HG03342 (cell line): ENCODE measurements at regions not wholly inside any gene's neighbourhood (a gene's known extent, or its start where the extent isn't known, plus 50 kb on each side); places are given as distances from the start of the nearest gene placed in this dataset.

ENCODE experiments used
- ATAC-seq: cut with Tn5 transposase; IDR thresholded peaks from one replicate; pipeline ENCODE4 v1.9.1; 2021; ENCODE audit warnings: mild to moderate bottlenecking, moderate library complexity; ENCODE audit not compliant: unreplicated experiment

DNA sequence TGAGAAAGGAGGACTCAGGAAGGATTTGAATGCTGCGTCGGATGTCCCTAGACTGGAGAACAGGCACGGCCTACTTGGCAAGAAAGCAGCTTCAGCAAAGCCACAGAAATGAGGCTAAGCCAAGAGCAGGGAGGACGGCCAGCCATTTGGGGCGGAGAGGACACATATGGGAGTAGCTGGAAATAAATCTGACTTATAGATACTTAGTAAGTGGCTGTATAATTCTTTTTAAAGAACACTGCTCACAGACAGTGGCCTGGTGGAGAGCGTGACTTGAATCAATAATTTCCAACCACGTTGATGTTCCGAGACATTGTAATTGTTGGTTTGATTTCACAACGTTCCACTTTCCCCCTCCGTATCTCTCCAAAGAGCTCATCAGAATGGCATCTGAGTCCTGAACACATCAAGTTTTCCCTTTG is 67.7 kb upstream of the JCAD start:
- ATAC-seq = no peak

DNA sequence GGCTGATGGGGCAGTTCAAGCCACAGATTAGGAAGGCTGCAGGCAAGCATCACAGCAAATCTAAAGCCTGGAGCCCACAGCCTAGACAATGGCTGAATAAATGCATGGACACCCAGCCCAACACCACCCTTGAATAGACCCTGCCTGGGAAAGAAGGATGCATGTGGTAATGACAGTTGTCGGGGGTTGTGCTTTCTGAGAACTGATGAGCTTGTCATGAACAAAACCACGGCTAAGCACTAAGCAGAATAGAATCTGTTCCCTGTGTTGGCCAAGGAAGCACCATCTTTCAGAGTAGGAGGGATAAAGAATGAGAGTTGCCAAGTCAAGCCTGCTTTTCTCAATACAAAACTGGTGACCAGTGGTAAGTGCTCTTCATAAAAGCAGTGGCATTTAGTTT is 66.1 kb upstream of the JCAD start:
- ATAC-seq = no peak

DNA sequence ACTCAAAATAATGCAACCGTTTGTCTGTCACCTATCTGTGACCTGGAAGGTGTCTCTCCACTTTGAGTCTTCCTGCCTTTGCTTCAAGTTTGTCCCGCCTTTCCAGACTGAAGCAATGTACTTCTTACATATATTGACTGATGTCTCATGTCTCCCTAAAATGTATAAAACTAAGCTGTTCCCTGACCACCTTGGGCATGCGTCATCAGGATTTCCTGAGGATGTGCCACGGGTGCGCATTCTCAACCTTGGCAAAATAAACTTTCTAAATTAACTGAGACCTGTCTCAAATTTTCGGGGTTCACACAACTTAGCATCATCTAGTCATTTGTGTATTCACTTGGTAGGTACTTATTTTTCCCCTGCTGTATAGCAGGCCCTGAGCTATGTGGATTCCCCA is 65.3 kb upstream of the JCAD start:
- no peak for ATAC-seq

DNA sequence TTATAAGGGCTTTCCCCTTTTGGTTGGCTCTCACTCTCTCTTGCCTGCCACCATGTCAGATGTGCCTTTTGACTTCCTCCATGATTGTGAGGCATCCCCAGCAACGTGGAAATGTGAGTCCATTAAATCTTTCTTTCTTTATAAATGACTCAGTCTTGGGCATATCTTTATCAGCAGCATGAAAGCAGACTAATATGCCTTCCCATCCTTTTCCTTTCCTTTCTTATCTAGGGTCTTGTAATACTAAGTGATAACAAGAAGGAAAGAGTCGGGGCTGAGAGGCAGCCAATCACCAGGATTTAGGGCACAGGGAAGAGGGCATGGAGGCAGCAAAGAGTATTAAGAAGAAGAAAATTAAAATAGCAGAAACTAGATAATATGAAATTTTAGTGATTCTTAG is 62.0 kb upstream of the JCAD start:
- ATAC-seq = no peak

DNA sequence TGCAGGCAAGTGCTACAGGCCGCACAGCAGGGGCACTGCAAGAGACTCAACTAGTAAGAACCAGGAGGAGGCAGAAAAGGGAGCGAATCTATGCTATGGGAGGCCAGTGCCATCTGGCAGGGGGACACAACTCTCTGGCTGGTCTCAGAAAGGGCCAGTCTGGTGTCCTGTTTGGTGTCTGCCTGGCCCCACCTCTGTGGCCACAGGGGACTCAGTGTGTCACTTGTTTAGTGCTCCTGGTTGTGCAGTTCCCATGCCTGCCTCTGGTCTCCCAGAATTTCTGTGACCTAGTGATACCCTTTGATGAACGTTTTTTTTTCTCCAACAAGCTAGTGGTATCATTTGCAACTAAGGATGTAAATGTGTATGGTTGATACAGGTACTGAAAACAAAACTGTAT is 59.2 kb upstream of the JCAD start:
- ATAC-seq = no peak

DNA sequence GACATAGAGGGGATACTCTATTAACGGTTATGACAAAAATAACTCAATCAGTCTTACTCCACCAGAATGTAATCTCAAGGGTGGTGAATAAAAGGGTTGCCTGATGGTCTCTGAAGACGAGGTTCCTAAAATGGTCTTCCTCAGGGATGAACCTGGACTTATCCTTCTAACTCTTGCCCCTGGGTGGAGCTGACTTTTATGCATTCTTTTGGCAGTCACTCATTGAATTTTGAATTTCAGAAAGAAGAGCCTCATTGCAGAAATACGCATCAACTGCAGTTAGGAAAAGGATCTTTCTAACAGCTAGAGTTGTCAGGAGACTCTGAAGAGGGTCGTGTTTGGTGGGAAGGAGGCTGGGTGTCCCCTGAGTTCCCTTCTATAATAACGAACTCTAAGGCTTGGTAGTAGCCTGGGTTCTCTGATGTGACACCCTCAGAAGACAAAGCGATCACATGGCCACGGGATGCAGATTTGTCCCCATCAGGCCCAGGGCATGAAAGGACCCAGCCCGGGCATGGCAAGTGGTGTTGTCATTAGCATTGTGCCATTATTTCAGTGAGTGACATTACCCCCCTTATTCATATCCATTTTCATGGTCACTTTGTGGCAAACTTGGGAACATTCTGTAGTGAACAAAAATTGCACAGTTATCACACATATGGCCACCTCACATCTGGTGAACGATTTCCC is 58.6 kb upstream of the JCAD start:
- ATAC-seq = no peak

DNA sequence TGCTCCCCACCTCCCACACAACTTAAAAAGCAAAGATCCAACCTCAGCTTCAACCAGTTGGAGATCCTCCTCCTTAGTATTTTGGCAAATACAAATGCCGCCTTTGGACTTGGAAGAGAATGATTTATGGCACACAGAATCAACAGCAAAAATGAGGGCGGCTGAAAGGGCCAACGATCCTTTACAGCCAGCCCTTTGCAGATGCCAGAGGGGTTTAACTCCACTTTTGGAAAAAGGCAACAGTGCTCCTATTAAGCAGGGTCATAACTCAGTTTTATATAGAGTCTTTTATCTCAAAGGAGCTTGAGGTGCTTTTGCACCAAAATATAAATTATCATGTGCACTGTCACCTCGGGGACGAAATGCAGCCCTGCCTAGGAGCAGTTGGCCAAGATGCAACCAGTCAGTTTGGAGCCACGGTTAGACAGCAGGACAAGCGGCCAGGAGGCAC is 56.7 kb upstream of the JCAD start:
- ATAC-seq = no peak

DNA sequence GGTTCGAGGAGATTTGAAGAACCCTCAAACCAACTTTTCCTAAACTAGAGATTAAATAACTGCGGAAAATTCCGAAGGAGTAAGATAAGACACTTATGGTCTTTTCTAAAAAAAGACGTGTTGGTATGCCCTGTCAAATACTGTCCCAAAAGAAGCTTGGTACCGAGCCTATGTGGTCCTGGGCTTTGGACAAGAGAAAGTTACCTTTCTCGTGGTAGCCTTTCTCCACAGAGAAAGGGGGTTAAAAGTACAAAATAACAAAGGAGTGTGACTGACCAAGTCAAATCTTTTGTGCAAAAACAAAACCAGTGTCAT is 56.2 kb upstream of the JCAD start:
- ATAC-seq = no peak

DNA sequence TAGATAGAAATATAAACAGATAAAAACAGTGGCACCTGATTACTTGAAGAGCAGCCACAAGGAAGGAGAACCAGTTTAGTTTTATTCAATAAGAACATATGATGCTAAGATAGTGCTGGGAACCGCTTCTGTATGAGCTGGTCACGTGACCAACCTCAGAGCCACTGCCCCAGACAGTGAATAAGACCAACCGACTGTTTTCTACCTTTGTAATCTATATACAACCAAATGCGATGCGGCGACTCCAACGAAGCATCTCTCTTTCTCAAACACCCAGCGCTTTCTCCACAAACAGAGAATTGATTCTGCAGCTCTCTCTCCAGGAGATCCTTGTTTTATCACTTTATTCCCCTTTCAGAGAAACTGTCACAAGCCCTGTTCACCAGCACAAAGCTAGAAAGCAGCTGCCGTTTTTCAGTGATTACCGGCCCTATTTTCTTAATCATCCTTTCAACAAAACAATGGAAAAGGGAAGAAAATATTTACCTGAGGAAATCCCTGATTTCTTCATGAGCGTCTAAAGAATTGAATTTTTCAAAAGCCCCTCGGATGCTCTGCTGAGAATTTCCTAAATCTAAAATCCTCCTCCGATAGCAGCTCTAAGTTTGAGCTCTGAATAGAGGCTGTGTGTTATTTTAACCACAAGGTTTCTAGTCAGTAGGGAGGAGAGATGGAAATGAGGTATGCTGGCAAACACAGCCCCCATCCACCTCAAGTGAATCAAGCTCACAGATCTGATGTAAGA is 55.7 kb upstream of the JCAD start:
- no peak for ATAC-seq

DNA sequence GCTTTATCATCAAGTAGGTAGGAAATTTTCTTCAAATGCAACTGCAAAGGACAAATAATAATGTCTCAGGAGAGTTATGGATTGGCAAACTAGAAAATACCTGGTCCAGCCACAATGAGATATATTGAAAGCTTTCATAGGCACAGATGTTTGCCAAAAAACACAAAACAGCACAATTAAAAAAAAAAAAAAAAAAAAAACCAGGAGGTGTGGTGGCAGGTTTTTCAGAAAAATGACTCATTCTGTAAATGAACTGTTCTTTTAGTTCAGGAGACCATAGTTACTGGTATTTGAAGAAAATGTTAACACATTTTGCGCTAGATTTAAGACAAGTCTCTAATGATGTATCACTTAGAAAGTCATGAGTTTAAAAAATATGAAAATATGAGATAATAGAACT is 55.0 kb upstream of the JCAD start:
- ATAC-seq = no peak

DNA sequence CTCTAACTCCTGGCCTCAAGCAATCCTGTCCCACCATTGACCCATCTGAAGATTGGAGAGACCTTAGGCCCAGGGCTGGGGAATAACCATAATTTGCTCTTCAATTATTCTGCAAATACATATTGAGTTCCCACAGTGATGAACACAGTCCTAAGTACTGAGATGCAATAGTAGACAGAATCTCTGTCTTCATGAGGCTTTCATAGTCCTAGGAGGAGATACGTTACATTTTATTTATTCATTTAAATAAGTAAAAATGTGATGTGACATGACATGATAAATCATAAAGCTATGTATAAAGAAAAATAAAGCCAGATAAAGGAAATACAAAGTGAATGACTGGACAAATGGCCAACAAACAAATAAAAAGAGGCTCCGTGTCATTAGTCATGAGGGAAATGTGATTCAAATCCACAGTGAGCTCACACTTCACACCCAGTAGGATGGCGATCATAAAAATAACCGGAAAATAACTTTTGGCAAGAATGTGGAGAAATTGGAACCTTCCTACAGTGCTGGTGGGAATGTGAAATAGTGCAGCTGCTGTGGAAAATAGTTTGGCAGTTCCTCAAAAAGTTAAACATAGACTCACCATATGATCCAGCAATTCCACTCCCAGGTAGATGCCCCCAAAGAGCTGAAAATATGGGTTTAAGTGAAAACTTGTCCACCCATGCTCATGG is 52.1 kb upstream of the JCAD start:
- no peak for ATAC-seq
